MM.1S (cell line): ENCODE measurements at regions not wholly inside any gene's neighbourhood (a gene's known extent, or its start where the extent isn't known, plus 50 kb on each side); places are given as distances from the start of the nearest gene placed in this dataset.

ENCODE experiments used
- DNase-seq: peaks from one replicate; pipeline ENCODE4 v3.0.0-alpha.2; 2015
- H2AFZ ChIP-seq: fragments of 300-600 bp; sonication (generic); 2 replicates; pipeline ENCODE4 v1.6.0; 2016; ENCODE audit warnings: antibody characterized with exemption, low read length
- H3F3A ChIP-seq: fragments of 300-600 bp; sonication (generic); 2 replicates; pipeline ENCODE4 v1.6.1; 2016; ENCODE audit warnings: mild to moderate bottlenecking, antibody characterized with exemption, low read length, moderate library complexity, mixed read lengths; ENCODE audit not compliant: insufficient read depth
- H3K27ac ChIP-seq: fragments of 300-600 bp; sonication (generic); 2 replicates; pipeline ENCODE4 v1.5.1; 2016; ENCODE audit warnings: mild to moderate bottlenecking, low read length
- H3K27me3 ChIP-seq: fragments of 300-600 bp; sonication (generic); replicated peaks from 2 replicates; pipeline ENCODE4 v1.6.0; 2016; ENCODE audit warnings: low read length; ENCODE audit not compliant: insufficient read depth
- H3K36me3 ChIP-seq: fragments of 300-600 bp; sonication (generic); replicated peaks from 2 replicates; pipeline ENCODE4 v1.6.1; 2016; ENCODE audit warnings: mild to moderate bottlenecking, low read length, mixed read lengths; ENCODE audit not compliant: insufficient read depth
- H3K4me1 ChIP-seq: fragments of 300-600 bp; sonication (generic); 2 replicates; pipeline ENCODE4 v1.6.1; 2016; ENCODE audit warnings: low read length, mixed read lengths
- H3K4me2 ChIP-seq: fragments of 300-600 bp; sonication (generic); 2 replicates; pipeline ENCODE4 v1.6.0; 2016; ENCODE audit warnings: low read depth, low read length
- H3K4me3 ChIP-seq: fragments of 300-600 bp; sonication (generic); 2 replicates; pipeline ENCODE4 v1.5.1; 2016; ENCODE audit warnings: low read length, mixed read lengths
- H3K79me2 ChIP-seq: fragments of 300-600 bp; sonication (generic); 2 replicates; pipeline ENCODE4 v1.6.1; 2016; ENCODE audit warnings: mixed run types, low read length, mixed read lengths
- H3K9ac ChIP-seq: fragments of 300-600 bp; sonication (generic); 2 replicates; pipeline ENCODE4 v1.6.1; 2016; ENCODE audit warnings: low read length, mixed read lengths
- H3K9me2 ChIP-seq: fragments of 300-600 bp; sonication (generic); replicated peaks from 2 replicates; pipeline ENCODE4 v1.6.1; 2016; ENCODE audit warnings: mild to moderate bottlenecking, low read length, mixed read lengths; ENCODE audit not compliant: insufficient read depth
- H3K9me3 ChIP-seq: fragments of 300-600 bp; sonication (generic); replicated peaks from 2 replicates; pipeline ENCODE4 v1.6.1; 2016; ENCODE audit warnings: mild to moderate bottlenecking, low read length, mixed read lengths; ENCODE audit not compliant: insufficient read depth
- H4K20me1 ChIP-seq: fragments of 300-600 bp; sonication (generic); 2 replicates; pipeline ENCODE4 v1.6.1; 2016; ENCODE audit warnings: mild to moderate bottlenecking, low read length, moderate library complexity, mixed read lengths; ENCODE audit not compliant: insufficient read depth
- CTCF ChIP-seq: fragments of 300-600 bp; sonication (generic); IDR thresholded peaks from 2 replicates; pipeline ENCODE4 v1.5.1; 2016; ENCODE audit warnings: antibody characterized with exemption, low read length, mixed read lengths
- EZH2 ChIP-seq: fragments of 300-600 bp; sonication (generic); optimal IDR thresholded peaks from 2 replicates; pipeline ENCODE3; 2017; ENCODE audit warnings: low read depth, mild to moderate bottlenecking, antibody characterized with exemption, low read length, mixed read lengths
- EZH2phosphoT487 ChIP-seq: fragments of 300-600 bp; sonication (generic); IDR thresholded peaks from 2 replicates; pipeline ENCODE4 v1.6.1; 2018; ENCODE audit warnings: antibody characterized with exemption, low read length

GRCh38 chr7:43011879-43012278, 79.7 kb downstream of the MRPL32 start:
- H3K9ac ChIP-seq, result no peak overlapping the region
- H3K4me3 ChIP-seq, result no peak overlapping the region
- H3K4me2 ChIP-seq, result no peak overlapping the region
- H4K20me1 ChIP-seq, result no peaks in the 10 kb centered on the region
- no peaks in the 10 kb centered on the region for H3K36me3 ChIP-seq
- no peaks in the 10 kb centered on the region for H3K27me3 ChIP-seq
- no peak for DNase-seq
- H2AFZ ChIP-seq, result no peak overlapping the region
- no peaks in the 10 kb centered on the region for H3K9me2 ChIP-seq
- H3K79me2 ChIP-seq, result no peaks in the 10 kb centered on the region
- H3F3A ChIP-seq, result no peaks in the 10 kb centered on the region
- no peak overlapping the region for H3K27ac ChIP-seq
- H3K4me1 ChIP-seq, result no peaks in the 10 kb centered on the region
- H3K9me3 ChIP-seq, result no peaks in the 10 kb centered on the region
- TF ChIP-seq EZH2, result no peak
- TF ChIP-seq EZH2phosphoT487, result no peak
- TF ChIP-seq CTCF, result no peak

- no peak for DNase-seq
- no peaks in the 10 kb centered on the region for H3K36me3 ChIP-seq
- H3K9ac ChIP-seq, result no peak overlapping the region
- H3K4me3 ChIP-seq, result no peak overlapping the region
- H3K9me3 ChIP-seq, result no peaks in the 10 kb centered on the region
- no peak for TF ChIP-seq CTCF
- TF ChIP-seq EZH2phosphoT487, result no peak
- no peak for TF ChIP-seq EZH2
- H3K79me2 ChIP-seq, result no peaks in the 10 kb centered on the region
- H3K27ac ChIP-seq, result no peak overlapping the region
- H2AFZ ChIP-seq, result no peak overlapping the region
- H3K27me3 ChIP-seq, result no peaks in the 10 kb centered on the region
- H4K20me1 ChIP-seq, result no peaks in the 10 kb centered on the region
- no peaks in the 10 kb centered on the region for H3K9me2 ChIP-seq
- no peak overlapping the region for H3K4me2 ChIP-seq
- H3K4me1 ChIP-seq, result no peaks in the 10 kb centered on the region
- no peaks in the 10 kb centered on the region for H3F3A ChIP-seq
Measured at GRCh38 chr7:43014406-43014805, 82.2 kb downstream of the MRPL32 start.

DNA sequence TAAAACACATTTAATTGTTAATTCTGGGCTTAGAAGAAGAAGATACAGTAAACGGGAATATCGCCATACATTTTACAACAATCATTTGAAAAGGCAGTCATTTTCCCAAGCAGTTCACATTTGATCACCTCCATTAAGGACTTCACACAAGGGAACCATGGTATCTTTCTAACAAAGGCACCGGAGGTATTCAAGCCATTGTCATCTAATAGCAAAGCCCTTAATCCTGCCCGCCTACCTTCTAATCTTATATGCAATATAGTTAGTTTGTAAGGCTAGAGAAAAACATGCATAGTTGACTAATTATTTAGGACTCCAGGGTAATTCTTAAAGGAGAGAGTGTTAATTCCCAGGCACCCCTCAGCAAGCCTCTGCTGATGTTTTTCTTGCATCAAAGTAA, 83.1 kb downstream of the MRPL32 start:
- Histone ChIP-seq H3K9me3 (no peaks in the 10 kb centered on the region), H3K36me3 (no peaks in the 10 kb centered on the region), H2AFZ (no peak overlapping the region), H3K9me2 (no peaks in the 10 kb centered on the region), H3K27me3 (no peaks in the 10 kb centered on the region), H3K27ac (no peak overlapping the region), H3K4me3 (no peak overlapping the region), H3K79me2 (no peaks in the 10 kb centered on the region), H3K9ac (no peak overlapping the region), H4K20me1 (no peaks in the 10 kb centered on the region), H3F3A (no peaks in the 10 kb centered on the region), H3K4me1 (no peaks in the 10 kb centered on the region), H3K4me2 (no peak overlapping the region)
- TF ChIP-seq EZH2 (no peak), CTCF (no peak), EZH2phosphoT487 (no peak)
- no peak for DNase-seq

- H3K9me2 ChIP-seq, result no peaks in the 10 kb centered on the region
- no peaks in the 10 kb centered on the region for H3K27me3 ChIP-seq
- no peaks in the 10 kb centered on the region for H4K20me1 ChIP-seq
- no peak overlapping the region for H3K4me2 ChIP-seq
- H3K27ac ChIP-seq, result no peak overlapping the region
- no peaks in the 10 kb centered on the region for H3K9me3 ChIP-seq
- H3K36me3 ChIP-seq, result no peaks in the 10 kb centered on the region
- TF ChIP-seq CTCF (no peak), EZH2 (no peak), EZH2phosphoT487 (no peak)
- H3F3A ChIP-seq, result no peaks in the 10 kb centered on the region
- DNase-seq, result no peak
- H3K4me1 ChIP-seq, result no peaks in the 10 kb centered on the region
- H3K4me3 ChIP-seq, result no peak overlapping the region
- H3K79me2 ChIP-seq, result no peaks in the 10 kb centered on the region
- no peak overlapping the region for H2AFZ ChIP-seq
- H3K9ac ChIP-seq, result no peak overlapping the region
Measured at GRCh38 chr7:43018446-43018845, 86.3 kb downstream of the MRPL32 start.
